Hematopoietic multipotent progenitor cell treated with erythropoietin and hydrocortisone succinate and interleukin-3 and kit ligand, for 6 days (in vitro differentiated cells): ENCODE measurements at regions not wholly inside any gene's neighbourhood (a gene's known extent, or its start where the extent isn't known, plus 50 kb on each side); places are given as distances from the start of the nearest gene placed in this dataset.
A peak's percentile ranks its signal among the peaks of the same experiment; 100 is the strongest.

ENCODE experiments used
- DNase-seq: peaks from one replicate; pipeline ENCODE4 v3.0.0-alpha.2; 2015

DNA sequence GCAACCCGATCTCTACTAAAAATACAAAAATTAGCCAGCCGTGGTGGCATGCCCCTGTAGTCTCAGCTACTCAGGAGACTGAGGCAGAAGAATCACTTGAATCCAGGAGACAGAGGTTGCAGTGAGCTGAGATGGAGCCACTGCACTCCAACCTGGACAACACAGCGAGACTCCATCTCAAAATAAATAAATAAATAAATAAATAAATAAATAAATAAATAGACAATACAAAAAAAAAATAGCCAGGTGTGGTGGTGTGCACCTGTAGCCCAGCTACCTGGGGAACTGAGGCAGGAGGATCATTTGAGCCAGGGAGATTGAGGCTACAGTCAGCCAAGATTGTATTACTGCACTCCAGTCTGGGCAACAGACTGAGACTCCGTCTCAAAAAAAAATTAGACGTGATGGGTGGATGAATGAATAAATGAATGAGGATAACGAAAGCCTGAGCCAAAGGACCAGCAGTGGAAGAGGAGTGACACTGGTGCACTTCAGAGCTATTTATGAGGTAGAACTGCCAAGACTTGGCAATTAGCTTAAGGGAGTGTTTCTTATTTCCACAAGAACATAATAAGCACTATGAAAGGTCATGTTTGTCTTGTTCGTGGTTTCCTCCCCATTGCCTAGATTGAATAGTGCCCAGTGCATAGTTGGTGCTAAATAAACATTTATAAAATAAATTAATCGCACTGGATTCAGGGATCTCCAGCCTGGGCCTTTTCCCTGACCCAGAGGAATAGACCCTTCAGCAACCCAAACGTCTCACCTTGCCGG lies 232.2 kb downstream of the IDS start:
- no peak for DNase-seq

DNA sequence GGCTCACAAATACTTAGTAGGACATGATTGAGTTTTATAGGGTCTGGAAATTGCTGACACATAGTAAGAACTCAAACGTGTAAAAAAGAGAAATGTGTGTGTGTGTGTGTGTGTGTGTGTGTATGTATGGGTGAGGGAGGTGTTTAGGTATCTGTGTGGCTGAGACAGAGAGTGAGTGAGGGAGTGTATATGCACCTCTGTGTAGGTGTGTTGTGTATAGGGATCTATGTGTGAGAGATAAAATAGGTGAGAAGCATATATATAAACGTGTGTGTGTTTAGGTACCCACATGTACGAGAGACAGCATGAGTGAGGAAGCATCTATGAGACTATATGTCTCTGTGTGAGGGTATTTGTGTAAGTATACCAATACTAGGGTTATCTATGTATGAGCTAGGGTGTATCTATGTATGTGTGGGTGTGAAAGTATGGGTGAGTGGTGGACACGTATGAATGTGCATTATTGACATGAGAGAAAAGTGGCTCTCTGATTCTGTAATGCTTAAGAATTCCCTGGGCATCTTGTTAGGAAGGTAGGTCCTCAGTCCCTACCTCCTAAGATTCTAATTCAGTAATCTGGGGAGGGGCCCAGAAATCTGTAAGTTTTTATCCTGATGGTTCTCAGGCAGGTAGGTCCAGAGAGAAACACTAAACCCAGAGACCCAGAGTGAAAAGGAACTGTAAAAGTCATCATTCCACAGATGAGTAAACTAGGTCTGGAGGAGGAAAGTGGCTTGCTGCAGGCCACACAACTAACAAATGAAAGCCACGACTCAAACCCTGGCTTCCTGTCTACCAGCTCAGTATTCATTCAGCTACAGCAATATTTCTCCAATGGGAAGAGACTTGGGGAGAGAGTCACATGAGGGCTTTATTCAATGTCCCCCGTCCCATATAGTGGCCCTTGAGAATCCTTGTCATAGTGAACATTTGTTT lies 237.0 kb downstream of the IDS start:
- no peak for DNase-seq

DNA sequence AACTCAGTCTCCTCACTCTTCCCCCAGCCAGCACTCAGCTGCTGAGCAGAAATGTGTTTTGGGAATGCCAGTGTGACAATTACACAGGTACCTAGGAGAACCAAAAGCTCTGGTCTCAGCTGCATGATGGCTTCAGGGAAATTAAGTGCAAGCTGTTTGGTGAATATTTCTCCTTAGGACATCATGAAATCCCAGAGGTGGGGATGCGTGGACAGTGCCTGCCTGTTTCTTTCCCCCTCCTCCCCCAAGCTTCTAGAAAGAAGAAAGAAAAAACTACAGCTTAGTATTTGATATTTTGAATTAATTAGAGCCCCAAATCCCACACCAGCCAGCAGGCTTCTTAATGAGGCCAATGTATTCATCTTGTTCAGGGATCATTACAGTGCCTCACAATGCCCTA lies 243.0 kb downstream of the IDS start:
- DNase-seq: no peak

DNA sequence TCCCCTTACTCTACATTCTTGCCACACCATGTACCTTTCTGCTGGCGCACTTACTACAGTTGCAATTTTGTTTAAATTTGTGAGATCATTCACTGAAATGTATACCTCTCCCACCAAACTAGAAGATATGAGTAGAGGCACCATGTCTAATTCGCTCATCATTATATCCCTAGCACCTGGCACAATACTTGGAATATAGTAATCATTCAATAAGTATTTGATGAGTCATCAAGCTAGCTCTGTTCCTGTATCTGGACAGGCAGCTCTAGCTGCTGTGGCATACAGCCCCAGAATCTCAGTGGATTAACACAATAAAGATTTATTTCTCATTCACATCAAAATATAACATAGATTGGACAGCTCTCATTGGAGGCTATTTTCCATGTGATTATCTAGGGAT lies 245.9 kb downstream of the IDS start:
- DNase-seq: no peak

DNA sequence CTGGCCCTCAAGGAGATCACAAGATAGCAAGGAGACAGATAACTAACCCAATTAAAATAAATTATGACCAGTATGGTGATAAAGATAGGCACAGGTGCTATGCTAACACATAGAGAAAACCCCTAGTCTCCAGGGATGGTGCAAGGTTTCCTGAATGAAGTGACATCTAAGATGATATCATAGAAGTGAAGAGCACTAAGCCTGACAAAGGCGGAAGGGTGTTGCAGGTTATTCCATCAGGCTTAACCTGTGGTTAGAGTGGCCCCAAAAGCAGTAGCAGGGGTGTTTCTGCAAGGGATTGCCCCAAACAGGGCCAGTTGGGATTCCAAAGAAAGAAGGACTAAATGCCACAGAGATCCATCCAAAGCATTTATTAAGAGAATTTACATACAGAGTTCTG lies 249.2 kb downstream of the IDS start:
- DNase-seq: no peak

DNA sequence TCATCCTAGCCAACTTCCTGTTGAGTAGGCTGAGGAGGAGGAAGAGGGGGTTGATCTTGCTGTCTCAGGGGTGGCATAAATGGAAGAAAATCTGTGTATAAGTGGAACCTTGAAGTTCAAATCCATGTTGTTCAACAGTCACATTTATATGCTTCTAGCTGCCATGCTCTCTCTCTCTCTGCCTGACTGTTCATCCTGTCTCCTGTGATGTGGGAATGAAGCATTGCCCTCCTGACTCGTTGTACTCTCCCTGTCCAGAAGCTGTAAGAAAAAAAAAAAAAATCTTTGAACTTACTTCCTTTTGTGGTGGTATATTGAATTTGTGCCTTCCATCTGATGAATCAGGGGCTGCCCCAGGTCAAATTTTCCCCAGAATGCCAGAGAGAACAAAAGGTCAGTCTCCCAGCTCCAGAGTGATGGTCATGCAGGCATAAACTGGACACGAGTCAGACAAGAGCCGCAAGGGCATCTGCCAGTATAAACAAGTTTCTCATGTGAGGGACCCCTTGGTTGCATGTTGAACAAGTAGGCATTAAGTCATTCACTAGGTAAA lies 257.0 kb downstream of the IDS start:
- no peak for DNase-seq

DNA sequence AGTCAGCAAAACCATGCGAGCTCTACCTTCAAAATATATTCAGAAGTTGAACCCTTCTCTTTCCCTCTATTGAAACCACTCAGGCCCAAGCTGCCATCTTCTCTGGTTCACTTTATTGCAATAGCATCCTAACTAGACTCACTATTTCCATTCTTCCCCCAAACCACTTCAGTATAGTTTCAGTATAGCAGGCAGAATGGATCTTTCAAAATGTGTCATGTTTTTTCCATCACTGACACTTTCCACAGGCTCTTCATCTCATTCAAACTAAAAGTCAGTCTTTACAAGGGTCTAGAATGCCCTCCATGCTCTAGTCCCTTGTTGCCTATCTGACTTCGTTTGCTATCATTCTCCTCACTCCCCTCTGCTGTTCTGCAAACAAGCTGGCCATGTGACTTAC lies 274.4 kb downstream of the IDS start:
- no peak for DNase-seq

DNA sequence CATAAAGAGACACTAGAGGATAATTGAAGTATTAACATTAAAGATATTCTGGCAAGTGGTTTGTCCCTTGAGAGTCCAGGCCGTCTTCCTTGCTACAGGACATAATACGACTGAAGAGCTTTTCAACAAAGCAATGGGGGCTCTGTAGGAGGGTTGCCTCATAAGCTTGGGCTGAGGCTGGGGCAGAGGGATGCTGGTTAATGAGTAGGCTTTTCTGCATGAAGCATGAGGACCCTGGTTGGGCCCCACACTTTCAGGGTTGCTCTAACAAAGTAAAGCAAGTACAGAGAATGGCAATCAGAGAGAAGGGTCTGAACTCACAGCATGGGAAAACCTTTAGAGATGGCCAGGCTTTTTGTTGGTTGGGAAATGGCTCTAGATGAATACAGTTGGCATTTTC lies 281.3 kb downstream of the IDS start:
- DNase-seq: no peak

DNA sequence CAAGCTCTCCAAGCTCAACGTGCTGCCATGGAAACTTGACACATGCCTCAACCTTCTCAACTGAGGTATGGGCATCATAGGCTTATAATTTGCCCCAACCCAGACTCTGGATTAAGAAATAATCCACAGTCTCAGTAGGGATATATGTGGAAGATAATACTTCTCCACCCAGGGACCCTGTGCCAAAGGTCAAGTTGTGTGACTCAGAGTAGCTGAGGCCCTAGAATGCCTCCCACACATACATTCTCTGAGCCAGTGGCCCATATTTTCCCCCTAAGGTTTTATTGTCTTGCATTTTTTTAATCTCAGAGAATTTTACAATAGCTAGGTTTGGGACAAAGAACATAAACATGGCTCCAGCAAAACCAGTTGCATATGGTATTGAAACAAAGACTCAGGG lies 283.1 kb downstream of the IDS start:
- DNase-seq: no peak

DNA sequence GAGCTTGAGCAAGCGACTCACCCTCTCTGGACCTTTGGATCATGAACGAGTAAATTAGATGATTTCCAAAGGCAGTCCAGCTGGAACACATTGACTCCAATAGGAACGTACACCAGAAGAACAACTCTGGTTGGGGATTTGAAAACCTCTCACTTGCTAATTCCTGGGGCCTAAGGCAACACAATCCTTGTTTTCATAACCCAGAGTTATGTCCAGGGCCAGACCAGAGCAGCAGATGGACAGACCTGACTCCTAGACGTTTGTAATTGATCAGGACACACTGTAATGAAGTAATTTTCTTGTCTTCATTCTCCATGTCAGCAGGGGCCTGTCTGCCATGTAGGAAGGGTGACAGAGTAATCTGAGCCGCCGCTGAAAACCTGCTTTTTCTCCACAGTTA lies 283.9 kb downstream of the IDS start:
- no peak for DNase-seq

DNA sequence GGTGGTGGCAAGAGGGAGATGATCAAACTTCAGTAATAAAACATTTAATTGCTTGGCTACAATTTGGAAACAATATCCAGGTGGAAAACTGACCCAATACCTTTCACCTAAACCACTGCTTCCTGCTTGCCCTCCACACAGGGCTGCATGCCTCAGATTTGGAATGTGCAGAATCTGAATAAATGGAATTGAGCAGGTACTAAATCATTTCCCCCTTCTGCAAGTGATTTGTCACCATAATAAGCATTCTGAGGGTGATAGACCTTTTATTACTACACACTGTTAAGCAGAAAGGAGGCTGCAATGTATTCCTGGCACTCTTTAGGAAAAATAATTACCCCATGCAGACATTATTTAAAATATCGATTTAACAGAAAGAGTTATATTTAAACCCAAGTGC lies 291.8 kb downstream of the IDS start:
- no peak for DNase-seq

DNA sequence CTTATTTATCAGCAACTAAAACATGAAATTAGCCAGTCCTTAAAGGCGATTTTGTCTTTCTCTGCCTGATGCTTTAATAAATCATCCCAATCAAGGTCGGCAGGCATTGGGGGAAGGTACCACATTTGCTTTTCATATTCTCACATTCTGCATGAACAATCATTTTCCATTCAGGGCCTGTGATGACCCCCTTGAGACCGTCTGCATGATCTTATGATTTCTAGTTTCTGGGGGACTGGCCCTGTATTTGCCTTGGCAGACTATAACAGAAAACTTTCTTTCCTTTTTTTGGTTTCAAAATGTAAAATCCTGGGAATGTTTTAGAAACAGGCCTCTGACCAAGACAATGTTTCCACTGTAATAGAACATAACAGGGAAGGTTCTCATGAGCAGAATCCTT lies 296.8 kb downstream of the IDS start:
- DNase-seq: no peak

DNA sequence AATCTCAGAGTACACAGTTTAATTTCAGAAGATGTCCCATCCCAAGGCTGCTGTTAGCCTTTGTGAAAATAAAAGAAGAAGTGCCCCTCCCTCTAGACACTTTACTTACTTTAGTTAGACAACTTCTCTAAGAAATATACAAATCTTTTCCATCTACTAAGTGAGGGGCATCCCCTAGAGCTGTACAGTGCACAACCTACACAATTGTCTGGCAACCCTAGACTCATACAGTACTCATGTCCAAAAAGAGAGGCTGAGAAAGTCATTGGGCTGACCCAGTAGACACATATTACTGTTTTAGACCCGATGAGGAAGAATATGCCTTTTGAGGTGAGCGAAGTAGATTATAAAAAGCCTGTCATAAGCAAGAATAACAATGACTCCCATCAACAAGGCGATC lies 297.6 kb downstream of the IDS start:
- DNase-seq: no peak

DNA sequence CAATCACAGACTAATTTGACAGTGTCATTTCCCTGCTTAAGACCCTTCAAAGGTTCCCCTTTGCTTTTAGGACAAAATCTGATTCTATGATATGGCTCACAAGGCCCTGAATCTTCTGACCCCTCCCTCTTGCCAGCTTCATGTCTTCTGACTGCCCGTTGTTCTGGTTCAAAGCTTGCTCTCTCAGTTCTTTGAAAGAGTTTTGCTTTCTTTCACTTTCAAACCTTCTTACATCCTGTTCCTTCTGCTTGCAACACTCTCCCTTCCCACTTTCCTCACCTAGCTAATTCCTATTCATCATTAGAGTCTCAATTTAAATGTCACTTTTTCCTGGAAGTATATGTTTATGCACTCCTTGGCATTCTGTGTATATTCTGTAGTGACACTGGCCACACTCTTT lies 299.2 kb downstream of the IDS start:
- DNase-seq: no peak

DNA sequence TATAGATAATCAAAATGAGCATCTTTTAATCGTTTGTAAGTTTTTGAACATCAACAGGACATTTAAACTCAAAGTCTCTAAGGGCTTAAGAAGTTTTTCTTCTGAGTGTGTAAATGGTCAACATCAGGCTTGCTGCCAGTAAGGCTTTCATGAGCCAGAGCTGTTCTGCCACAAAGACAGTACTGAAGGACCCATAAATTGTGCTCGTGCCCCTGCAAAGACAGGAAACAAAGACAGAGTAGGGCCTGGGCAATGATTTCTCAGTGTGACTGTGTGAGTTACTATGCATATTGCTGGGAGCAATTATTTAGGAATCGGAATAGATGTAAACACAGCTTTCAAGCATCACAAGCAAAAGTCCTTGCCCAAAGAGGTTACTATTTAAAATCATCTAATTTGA lies 300.0 kb downstream of the IDS start:
- no peak for DNase-seq

DNA sequence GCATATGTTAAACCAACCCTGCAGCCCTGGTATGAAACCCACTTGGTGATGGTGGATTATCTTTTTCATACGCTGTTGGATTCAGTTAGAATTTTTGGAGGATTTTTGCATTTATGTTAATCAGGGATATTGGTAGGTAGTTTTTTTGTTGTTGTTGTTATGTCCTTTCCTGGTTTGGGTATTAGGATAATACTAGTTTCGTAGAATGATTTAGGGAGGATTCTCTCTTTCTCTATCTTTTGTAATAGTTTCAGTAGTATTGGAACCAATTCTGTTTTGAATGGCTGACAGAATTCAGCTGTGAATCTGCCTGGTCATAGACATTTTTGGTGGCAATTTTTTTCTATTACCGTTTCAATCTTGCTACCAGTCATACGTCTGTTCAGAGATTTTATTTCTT lies 305.4 kb downstream of the IDS start:
- DNase-seq: no peak

DNA sequence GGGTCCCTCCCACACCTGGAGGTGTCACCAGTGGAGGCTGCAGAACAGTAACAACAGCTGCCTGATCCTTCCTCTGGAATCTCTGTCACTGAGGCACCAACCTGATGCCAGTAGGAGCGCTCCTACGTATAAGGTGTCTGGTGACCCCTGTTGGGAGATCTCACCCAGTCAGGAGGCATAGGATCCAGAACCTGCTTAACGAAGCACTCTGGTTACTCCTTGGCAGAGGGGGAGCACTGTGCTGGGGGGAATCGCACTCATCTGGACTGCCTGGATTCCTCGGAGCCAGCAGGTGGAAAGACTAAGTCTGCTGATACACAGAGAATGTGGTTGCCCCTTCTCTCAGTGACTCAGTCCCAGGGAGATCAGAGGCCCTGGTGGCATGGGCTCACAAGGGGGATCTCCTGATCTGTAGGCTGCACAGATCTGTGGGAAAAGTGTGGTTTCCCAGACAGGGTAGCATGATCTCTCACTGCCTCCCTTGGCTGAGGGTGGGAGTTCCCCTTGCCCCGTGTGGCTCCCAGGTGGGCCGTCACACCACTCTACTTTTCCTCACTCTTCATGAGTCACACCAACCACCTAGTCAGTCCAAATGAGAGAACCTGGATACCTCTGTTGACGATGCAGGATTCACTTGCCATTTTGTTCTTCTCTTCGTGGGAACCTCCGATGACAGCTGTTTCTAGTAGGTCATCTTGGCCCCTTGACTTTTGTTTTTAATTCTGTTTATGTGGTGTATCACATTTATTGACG lies 305.9 kb downstream of the IDS start:
- no peak for DNase-seq

DNA sequence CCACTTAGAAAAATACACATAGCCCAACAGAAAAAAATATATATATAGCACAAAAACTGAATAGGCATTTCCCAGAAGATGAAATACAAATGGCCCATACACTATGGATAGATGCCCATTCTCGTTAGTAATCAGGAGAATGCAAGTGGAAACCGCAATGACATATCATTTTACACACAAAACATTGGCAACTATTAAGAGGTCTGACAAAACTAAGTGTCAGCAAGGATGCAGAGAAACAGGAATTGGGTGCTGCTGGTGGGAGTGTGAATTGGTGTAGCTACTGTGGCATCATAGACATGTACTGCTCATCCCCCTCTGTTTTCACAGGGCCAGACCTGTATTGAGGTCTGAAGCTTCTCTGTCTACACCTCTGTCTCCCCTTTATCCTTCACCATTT lies 320.0 kb downstream of the IDS start:
- DNase-seq: peak; percentile 27

DNA sequence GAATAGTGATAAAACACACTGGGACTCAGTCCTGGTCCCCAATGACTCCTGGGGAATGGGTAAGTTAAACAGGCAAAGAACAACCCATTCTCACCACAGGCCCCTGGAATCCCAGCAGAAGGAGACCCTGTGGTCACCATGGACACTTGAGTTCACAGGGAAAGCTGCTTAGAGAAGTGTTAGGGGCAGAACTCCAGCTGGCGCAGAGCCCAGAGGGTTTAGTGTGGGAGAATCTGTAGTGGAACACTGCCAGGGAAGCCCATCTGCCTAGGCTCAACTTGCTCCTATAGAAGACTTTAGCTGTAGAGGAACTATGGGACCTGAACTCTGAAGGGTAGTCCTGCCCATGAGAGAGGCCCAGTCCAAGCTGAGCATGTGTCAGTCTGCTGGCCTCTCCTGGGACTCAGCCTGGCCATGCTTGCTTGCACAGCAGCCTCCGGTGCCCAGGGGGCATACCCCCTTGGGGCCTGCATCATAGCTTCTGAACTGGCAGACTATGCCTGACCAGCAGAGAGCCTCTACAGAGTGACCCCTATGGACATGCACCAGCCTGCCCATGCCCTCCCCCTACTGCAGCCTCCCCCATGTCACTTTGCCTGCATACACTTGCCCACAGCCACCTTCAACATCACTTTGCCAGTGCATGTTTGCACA lies 343.5 kb downstream of the IDS start:
- DNase-seq: no peak

DNA sequence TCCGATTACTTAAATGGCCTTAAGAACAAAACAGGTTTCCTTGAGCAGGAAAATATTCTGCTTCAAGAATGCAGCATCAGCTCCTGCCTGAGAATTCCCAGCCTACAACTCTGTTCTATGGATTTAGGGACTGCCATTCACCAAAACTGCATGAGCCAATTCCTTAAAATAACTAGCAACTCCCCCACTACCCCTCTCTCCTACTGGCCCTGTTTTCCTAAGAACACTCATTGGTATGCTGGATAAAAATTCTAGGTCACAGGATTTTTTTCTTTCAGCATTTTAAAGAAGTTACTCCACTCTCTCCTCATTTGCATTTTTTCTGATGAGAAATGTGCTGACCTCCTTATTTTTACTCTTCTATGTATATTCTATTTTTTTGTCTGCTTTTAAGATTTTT lies 347.1 kb downstream of the IDS start:
- no peak for DNase-seq

DNA sequence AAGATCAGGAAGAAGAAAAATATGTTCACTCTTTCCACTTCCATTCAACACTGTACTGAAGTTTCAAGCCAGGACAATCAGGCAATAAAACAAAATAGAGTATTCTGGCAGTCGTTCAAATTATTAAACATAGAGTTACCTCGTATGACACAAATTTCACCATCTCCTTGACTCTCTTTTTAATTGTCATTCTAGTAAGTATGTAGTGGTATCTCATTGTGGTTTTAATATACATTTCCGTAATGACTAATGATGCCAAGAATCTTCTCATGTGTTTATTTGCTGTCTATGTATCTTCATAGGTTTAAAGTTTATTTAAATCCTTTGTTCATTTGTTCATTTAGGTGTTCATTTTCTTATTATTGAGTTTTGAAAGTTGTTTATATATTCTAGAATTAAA lies 352.2 kb downstream of the IDS start:
- DNase-seq: no peak

DNA sequence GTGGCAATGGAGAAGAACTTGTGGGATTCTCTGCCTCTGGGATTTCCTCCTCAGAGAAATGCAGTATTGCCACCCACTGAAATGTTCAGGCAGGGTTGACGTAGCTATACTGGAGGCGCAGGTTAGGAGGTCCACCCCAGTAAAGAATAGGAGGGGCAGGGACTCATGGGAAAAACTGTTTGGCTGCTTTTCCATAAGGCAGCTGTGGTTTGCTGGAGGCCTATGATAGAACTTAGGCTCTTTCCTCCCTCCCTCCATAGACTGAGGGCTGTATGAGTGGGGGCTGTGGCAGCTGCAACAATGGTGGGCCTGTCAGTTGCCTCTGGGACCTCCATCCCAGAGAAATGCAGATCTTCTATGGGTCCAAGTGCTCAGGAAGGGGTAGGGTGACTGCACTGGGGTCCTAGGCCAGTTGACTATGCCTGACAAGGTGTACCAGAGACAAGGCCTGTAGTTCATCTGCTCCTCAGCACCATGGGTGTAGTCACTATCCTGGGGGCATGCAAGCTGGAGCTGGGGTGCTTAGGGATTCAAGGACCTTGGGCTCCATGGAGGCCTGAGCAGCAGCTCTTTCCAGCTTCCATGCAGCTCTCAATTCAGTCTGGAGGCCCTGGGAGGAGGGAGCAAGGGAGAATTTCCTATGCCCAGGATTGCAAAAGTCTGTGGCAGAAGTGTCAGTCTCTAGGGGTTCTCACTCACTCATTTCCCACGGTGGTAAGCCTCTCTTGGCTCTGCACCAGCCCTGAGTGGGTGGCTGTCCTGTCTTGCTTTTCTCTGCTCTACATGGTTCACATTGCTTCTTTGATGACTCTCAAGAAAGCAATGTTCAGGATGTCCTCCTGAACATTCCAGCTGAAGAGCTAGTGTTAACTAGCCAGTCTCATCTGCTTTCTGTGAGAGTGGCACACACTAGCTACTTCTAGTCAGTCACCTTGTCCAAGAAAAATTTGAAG lies 353.0 kb downstream of the IDS start:
- no peak for DNase-seq
